IPS-NIHi11 (cell line): ENCODE measurements at regions not wholly inside any gene's neighbourhood (a gene's known extent, or its start where the extent isn't known, plus 50 kb on each side); places are given as distances from the start of the nearest gene placed in this dataset.
"Not testable (repeated sequence)": the region's sequence is repeated elsewhere in the genome, so short reads cannot be mapped to it uniquely, and the experiment has no call there.

Source experiments
- DNase-seq: peaks from one replicate; pipeline ENCODE4 v3.0.0; 2012; ENCODE audit warnings: mixed read lengths, low spot score

- no peak for DNase-seq
Measured at GRCh38 chr2:191476901-191477300, 201.0 kb upstream of the NABP1 start.

GRCh38 chr2:191478799-191479679 lies 198.9 kb upstream of the NABP1 start:
- no peak for DNase-seq

GRCh38 chr2:191479680-191480023 lies 198.3 kb upstream of the NABP1 start:
- DNase-seq = no peak

- no peak for DNase-seq
Measured at GRCh38 chr2:191481305-191482070, 196.4 kb upstream of the NABP1 start.

GRCh38 chr2:191483117-191483516 lies 194.8 kb upstream of the NABP1 start:
- DNase-seq = no peak

- no peak for DNase-seq
Measured at GRCh38 chr2:191486584-191487320, 191.2 kb upstream of the NABP1 start.

- no peak for DNase-seq
Measured at GRCh38 chr2:191488135-191488534, 189.8 kb upstream of the NABP1 start.

- no peak for DNase-seq
Measured at GRCh38 chr2:191489177-191489576, 188.8 kb upstream of the NABP1 start.

- no peak for DNase-seq
Measured at GRCh38 chr2:191496838-191497237, 181.1 kb upstream of the NABP1 start.

- DNase-seq = no peak
Measured at GRCh38 chr2:191497822-191498221, 180.1 kb upstream of the NABP1 start.

- DNase-seq = no peak
Measured at GRCh38 chr2:191499050-191499449, 178.9 kb upstream of the NABP1 start.

- DNase-seq = no peak
Measured at GRCh38 chr2:191499874-191500565, 177.9 kb upstream of the NABP1 start.

- no peak for DNase-seq
Measured at GRCh38 chr2:191500566-191500883, 177.4 kb upstream of the NABP1 start.

- DNase-seq = no peak
Measured at GRCh38 chr2:191500884-191501560, 176.9 kb upstream of the NABP1 start.

- DNase-seq = no peak
Measured at GRCh38 chr2:191501561-191502168, 176.3 kb upstream of the NABP1 start.

GRCh38 chr2:191506515-191506914 lies 171.4 kb upstream of the NABP1 start:
- no peak for DNase-seq

- DNase-seq = not testable (repeated sequence)
Measured at GRCh38 chr2:191507252-191507853, 170.6 kb upstream of the NABP1 start.

- DNase-seq = no peak
Measured at GRCh38 chr2:191508738-191509137, 169.2 kb upstream of the NABP1 start.

GRCh38 chr2:191512216-191512835 lies 165.6 kb upstream of the NABP1 start:
- no peak for DNase-seq

GRCh38 chr2:191512874-191513273 lies 165.1 kb upstream of the NABP1 start:
- no peak for DNase-seq
